ENCODE measurements at regions not wholly inside any gene's neighbourhood (a gene's known extent, or its start where the extent isn't known, plus 50 kb on each side); places are given as distances from the start of the nearest gene placed in this dataset.
A peak's percentile ranks its signal among the peaks of the same experiment; 100 is the strongest.

GRCh38 chr4:10773656-10774055, 89.1 kb upstream of the CLNK start:
- Histone ChIP-seq H3K4me3 (ENCODE audit: low read depth, low read length) (no peak overlapping the region), H3K18ac (ENCODE audit: low read length) (no peak overlapping the region)

GRCh38 chr4:10773010-10773409, 88.4 kb upstream of the CLNK start:
- Histone ChIP-seq H2BK12ac (ENCODE audit: low read length) (no peak overlapping the region), H2BK120ac (ENCODE audit: insufficient read depth, low read length, poor library complexity) (no peak overlapping the region), H3K27ac (ENCODE audit: low read depth, low read length) (no peak overlapping the region), H2AK5ac (ENCODE audit: low read length) (no peak overlapping the region), H3K9ac (ENCODE audit: low read length) (no peak overlapping the region), H3K4ac (ENCODE audit: low read depth, low read length) (no peak overlapping the region), H3K9me3 (ENCODE audit: insufficient read depth, low read depth, low read length) (no peaks in the 10 kb centered on the region), H3K23ac (ENCODE audit: low read length) (no peak overlapping the region), H2BK5ac (ENCODE audit: low read depth, low read length, poor library complexity) (no peak overlapping the region), H4K91ac (ENCODE audit: low read depth, low read length) (no peak overlapping the region), H3K14ac (ENCODE audit: low read length) (no peak overlapping the region), H3K79me2 (ENCODE audit: control insufficient read depth, insufficient read depth, low read length, poor library complexity) (no peaks in the 10 kb centered on the region), H4K12ac (ENCODE audit: low read depth, low read length) (no peak overlapping the region), H3K18ac (ENCODE audit: low read length) (no peak overlapping the region), H3K4me1 (ENCODE audit: control insufficient read depth in 1 of 2, insufficient read depth in 2 of 2, low read length in 2 of 2) (no peaks in the 10 kb centered on the region), H3K36me3 (ENCODE audit: control insufficient read depth in 1 of 2, insufficient read depth in 2 of 2, low read length in 2 of 2) (no peaks in the 10 kb centered on the region), H3K4me2 (ENCODE audit: low read length) (no peak overlapping the region), H2AFZ (ENCODE audit: insufficient read depth, low read length, poor library complexity) (no peak overlapping the region), H3K79me1 (ENCODE audit: low read length) (no peaks in the 10 kb centered on the region), H4K8ac (ENCODE audit: low read depth, low read length) (no peak overlapping the region), H3K27me3 (ENCODE audit: insufficient read depth, low read length) (no peaks in the 10 kb centered on the region), H3K4me3 (ENCODE audit: low read depth, low read length) (no peak overlapping the region)
- no CpG with 5 or more reads among the region's 3 CpGs for WGBS (ENCODE audit: extremely low coverage, insufficient coverage, insufficient read length)
- no peak for DNase-seq

More at GRCh38 chr4:10773656-10774055, 89.1 kb upstream of the CLNK start:
- Histone ChIP-seq H2AK5ac (ENCODE audit: low read length) (no peak overlapping the region), H3K4me1 (ENCODE audit: control insufficient read depth in 1 of 2, insufficient read depth in 2 of 2, low read length in 2 of 2) (no peaks in the 10 kb centered on the region), H2BK12ac (ENCODE audit: low read length) (no peak overlapping the region), H2BK120ac (ENCODE audit: insufficient read depth, low read length, poor library complexity) (no peak overlapping the region), H3K27ac (ENCODE audit: low read depth, low read length) (no peak overlapping the region), H3K4ac (ENCODE audit: low read depth, low read length) (no peak overlapping the region), H4K8ac (ENCODE audit: low read depth, low read length) (no peak overlapping the region), H3K14ac (ENCODE audit: low read length) (no peak overlapping the region), H3K23ac (ENCODE audit: low read length) (no peak overlapping the region), H2AFZ (ENCODE audit: insufficient read depth, low read length, poor library complexity) (no peak overlapping the region), H3K9me3 (ENCODE audit: insufficient read depth, low read depth, low read length) (no peaks in the 10 kb centered on the region), H2BK5ac (ENCODE audit: low read depth, low read length, poor library complexity) (no peak overlapping the region), H3K9ac (ENCODE audit: low read length) (no peak overlapping the region), H4K91ac (ENCODE audit: low read depth, low read length) (no peak overlapping the region), H3K79me2 (ENCODE audit: control insufficient read depth, insufficient read depth, low read length, poor library complexity) (no peaks in the 10 kb centered on the region), H3K79me1 (ENCODE audit: low read length) (no peaks in the 10 kb centered on the region), H4K12ac (ENCODE audit: low read depth, low read length) (no peak overlapping the region), H3K36me3 (ENCODE audit: control insufficient read depth in 1 of 2, insufficient read depth in 2 of 2, low read length in 2 of 2) (no peaks in the 10 kb centered on the region), H3K27me3 (ENCODE audit: insufficient read depth, low read length) (no peaks in the 10 kb centered on the region), H3K4me2 (ENCODE audit: low read length) (no peak overlapping the region)
- no peak for DNase-seq
- WGBS (ENCODE audit: extremely low coverage, insufficient coverage, insufficient read length) = no CpG with 5 or more reads among the region's 2 CpGs

- no peaks in the 10 kb centered on the region for H3K9me3 ChIP-seq (ENCODE audit: insufficient read depth, low read depth, low read length)
- no peaks in the 10 kb centered on the region for H3K36me3 ChIP-seq (ENCODE audit: control insufficient read depth in 1 of 2, insufficient read depth in 2 of 2, low read length in 2 of 2)
- no peak overlapping the region for H3K14ac ChIP-seq (ENCODE audit: low read length)
- H4K91ac ChIP-seq (ENCODE audit: low read depth, low read length) = no peak overlapping the region
- no peak overlapping the region for H3K4me2 ChIP-seq (ENCODE audit: low read length)
- no peak overlapping the region for H3K23ac ChIP-seq (ENCODE audit: low read length)
- no peak overlapping the region for H2BK120ac ChIP-seq (ENCODE audit: insufficient read depth, low read length, poor library complexity)
- H3K9ac ChIP-seq (ENCODE audit: low read length) = no peak overlapping the region
- no peak overlapping the region for H4K8ac ChIP-seq (ENCODE audit: low read depth, low read length)
- peak in 1 of 2 donors; percentile 19 for DNase-seq
- no peak overlapping the region for H2BK5ac ChIP-seq (ENCODE audit: low read depth, low read length, poor library complexity)
- no peak overlapping the region for H2BK12ac ChIP-seq (ENCODE audit: low read length)
- H3K79me2 ChIP-seq (ENCODE audit: control insufficient read depth, insufficient read depth, low read length, poor library complexity) = no peaks in the 10 kb centered on the region
- no peak overlapping the region for H2AFZ ChIP-seq (ENCODE audit: insufficient read depth, low read length, poor library complexity)
- H3K4me1 ChIP-seq (ENCODE audit: control insufficient read depth in 1 of 2, insufficient read depth in 2 of 2, low read length in 2 of 2) = peaks cover 0 to 5% of the 10 kb centered on the region in 2 experiments
- H3K18ac ChIP-seq (ENCODE audit: low read length) = no peak overlapping the region
- H3K4ac ChIP-seq (ENCODE audit: low read depth, low read length) = no peak overlapping the region
- H3K27ac ChIP-seq (ENCODE audit: low read depth, low read length) = no peak overlapping the region
- no peak overlapping the region for H2AK5ac ChIP-seq (ENCODE audit: low read length)
- no peaks in the 10 kb centered on the region for H3K79me1 ChIP-seq (ENCODE audit: low read length)
- no CpG with 5 or more reads among the region's 3 CpGs for WGBS (ENCODE audit: extremely low coverage, insufficient coverage, insufficient read length)
- no peak overlapping the region for H3K4me3 ChIP-seq (ENCODE audit: low read depth, low read length)
- H3K27me3 ChIP-seq (ENCODE audit: insufficient read depth, low read length) = no peaks in the 10 kb centered on the region
- no peak overlapping the region for H4K12ac ChIP-seq (ENCODE audit: low read depth, low read length)
Measured at GRCh38 chr4:10765386-10765785, 80.8 kb upstream of the CLNK start.

GRCh38 chr4:10762561-10762960, 78.0 kb upstream of the CLNK start:
- no peak overlapping the region for H2BK12ac ChIP-seq (ENCODE audit: low read length)
- peaks cover 0 to 5% of the 10 kb centered on the region in 2 experiments for H3K4me1 ChIP-seq (ENCODE audit: control insufficient read depth in 1 of 2, insufficient read depth in 2 of 2, low read length in 2 of 2)
- H3K23ac ChIP-seq (ENCODE audit: low read length) = no peak overlapping the region
- H2BK120ac ChIP-seq (ENCODE audit: insufficient read depth, low read length, poor library complexity) = no peak overlapping the region
- no peaks in the 10 kb centered on the region for H3K36me3 ChIP-seq (ENCODE audit: control insufficient read depth in 1 of 2, insufficient read depth in 2 of 2, low read length in 2 of 2)
- no peaks in the 10 kb centered on the region for H3K9me3 ChIP-seq (ENCODE audit: insufficient read depth, low read depth, low read length)
- no peak for DNase-seq
- H3K79me2 ChIP-seq (ENCODE audit: control insufficient read depth, insufficient read depth, low read length, poor library complexity) = no peaks in the 10 kb centered on the region
- no peak overlapping the region for H3K14ac ChIP-seq (ENCODE audit: low read length)
- no peaks in the 10 kb centered on the region for H3K27me3 ChIP-seq (ENCODE audit: insufficient read depth, low read length)
- no peak overlapping the region for H2AFZ ChIP-seq (ENCODE audit: insufficient read depth, low read length, poor library complexity)
- H3K4ac ChIP-seq (ENCODE audit: low read depth, low read length) = no peak overlapping the region
- no peak overlapping the region for H2BK5ac ChIP-seq (ENCODE audit: low read depth, low read length, poor library complexity)
- H3K4me2 ChIP-seq (ENCODE audit: low read length) = no peak overlapping the region
- no peak overlapping the region for H4K12ac ChIP-seq (ENCODE audit: low read depth, low read length)
- no peak overlapping the region for H2AK5ac ChIP-seq (ENCODE audit: low read length)
- no CpG with 5 or more reads among the region's 4 CpGs for WGBS (ENCODE audit: extremely low coverage, insufficient coverage, insufficient read length)
- peak overlapping the region; percentile 49 for H3K27ac ChIP-seq (ENCODE audit: low read depth, low read length)
- H3K18ac ChIP-seq (ENCODE audit: low read length) = no peak overlapping the region
- H3K4me3 ChIP-seq (ENCODE audit: low read depth, low read length) = no peak overlapping the region
- H4K91ac ChIP-seq (ENCODE audit: low read depth, low read length) = no peak overlapping the region
- no peak overlapping the region for H3K9ac ChIP-seq (ENCODE audit: low read length)
- no peaks in the 10 kb centered on the region for H3K79me1 ChIP-seq (ENCODE audit: low read length)
- no peak overlapping the region for H4K8ac ChIP-seq (ENCODE audit: low read depth, low read length)
